B cell (primary cell): ENCODE measurements at regions not wholly inside any gene's neighbourhood (a gene's known extent, or its start where the extent isn't known, plus 50 kb on each side); places are given as distances from the start of the nearest gene placed in this dataset.

Experiments
- ATAC-seq: fragments of 200-7000 bp; cut with Tn5 transposase; one replicate; pipeline ENCODE4 v1.10.0; 2021; ENCODE audit warnings: low read depth, mild to moderate bottlenecking, moderate number of reproducible peaks, moderate library complexity
- CTCF ChIA-PET: fragments of 350-600 bp; sonication (Branson Sonifier 250); formaldehyde crosslinking; loops from one replicate; lab custom pipeline; 2021; ENCODE audit warnings: antibody characterized with exemption, inconsistent platforms; lab: Charles Lee
- POLR2A ChIA-PET: fragments of 350-600 bp; sonication (Branson Sonifier 250); formaldehyde crosslinking; loops from one replicate; lab custom pipeline; 2021; ENCODE audit warnings: antibody characterized with exemption; lab: Charles Lee
- DNase-seq: peaks from one replicate; pipeline ENCODE4 v3.0.0; 2013
- H2AFZ ChIP-seq: 2 replicates; pipeline ENCODE4 v1.6.1; 2012; ENCODE audit warnings: mild to moderate bottlenecking, low read depth, low read length; ENCODE audit not compliant: insufficient read depth, poor library complexity, severe bottlenecking
- H3K27ac ChIP-seq, 2 donors: 1 replicate in 1 of 2; 2 replicates in 1 of 2; pipeline ENCODE4 v1.5.1; 2012 to 2013; ENCODE audit warnings: low read length in 2 of 2, mild to moderate bottlenecking in 2 of 2, moderate library complexity in 1 of 2
- H3K27me3 ChIP-seq, 4 experiments: fragments of 200-600 bp in 1 of 4; sonication (generic) in 1 of 4; replicated peaks in 1 of 4; 1 replicate in 2 of 4; 2 replicates in 2 of 4; pipeline versions ENCODE4 v1.6.1 to v1.7.0; 2013 to 2016; ENCODE audit warnings: low read length in 3 of 4, mild to moderate bottlenecking in 2 of 4, mixed read lengths in 1 of 4, moderate library complexity in 1 of 4; ENCODE audit not compliant: insufficient read depth in 4 of 4, control insufficient read depth in 3 of 4; ENCODE audit errors: control extremely low read depth in 1 of 4
- H3K36me3 ChIP-seq, 2 experiments: replicated peaks in 1 of 2; 1 replicate in 1 of 2; 2 replicates in 1 of 2; pipeline versions ENCODE4 v1.6.1 to v1.7.1; 2013; ENCODE audit warnings: low read length in 1 of 2; ENCODE audit not compliant: insufficient read depth in 2 of 2, control insufficient read depth in 1 of 2; ENCODE audit errors: control extremely low read depth in 1 of 2, extremely low read depth in 1 of 2
- H3K4me1 ChIP-seq, 2 donors: fragments of 200-600 bp in 1 of 2; sonication (generic) in 1 of 2; 1 replicate in 1 of 2; 2 replicates in 1 of 2; pipeline versions ENCODE4 v1.5.1 to v1.6.1; 2013 to 2017; ENCODE audit warnings: low read length in 2 of 2; ENCODE audit not compliant: control insufficient read depth in 2 of 2, insufficient read depth in 2 of 2
- H3K4me2 ChIP-seq: replicated peaks from 2 replicates; pipeline ENCODE3; 2012; ENCODE audit warnings: mild to moderate bottlenecking, low read depth, low read length; ENCODE audit not compliant: poor library complexity, severe bottlenecking
- H3K4me3 ChIP-seq, 5 experiments: fragments of 200-600 bp in 1 of 5; sonication (generic) in 1 of 5; 1 replicate in 3 of 5; 2 replicates in 2 of 5; pipeline versions ENCODE4 v1.5.1 to v1.7.0; 2011 to 2016; ENCODE audit warnings: low read length in 4 of 5, mild to moderate bottlenecking in 4 of 5, low read depth in 2 of 5, control low read depth in 1 of 5, moderate library complexity in 1 of 5; ENCODE audit not compliant: insufficient read depth in 1 of 5; ENCODE audit errors: control extremely low read depth in 1 of 5, extremely low read depth in 1 of 5
- H3K79me2 ChIP-seq: fragments of 200-600 bp; sonication (generic); one replicate; pipeline ENCODE4 v1.6.0; 2016; ENCODE audit warnings: low read length; ENCODE audit not compliant: control insufficient read depth, insufficient read depth
- H3K9ac ChIP-seq: fragments of 200-600 bp; sonication (generic); 2 replicates; pipeline ENCODE4 v1.6.1; 2017; ENCODE audit warnings: mild to moderate bottlenecking, low read length, moderate library complexity
- H3K9me3 ChIP-seq, 3 donors: one replicate each; pipeline versions ENCODE4 v1.6.1 to v1.7.1; 2013; ENCODE audit warnings: low read length in 2 of 3; ENCODE audit not compliant: control insufficient read depth in 2 of 3, insufficient read depth in 1 of 3; ENCODE audit errors: control extremely low read depth in 1 of 3
- H4K20me1 ChIP-seq: 2 replicates; pipeline ENCODE4 v1.6.0; 2012; ENCODE audit warnings: mild to moderate bottlenecking, low read length; ENCODE audit not compliant: insufficient read depth, control insufficient read depth, poor library complexity, severe bottlenecking
- H3K27ac Mint-ChIP-seq: one replicate; pipeline ENCODE4 v1.8.0; 2021; ENCODE audit warnings: mixed read lengths
- H3K27me3 Mint-ChIP-seq: one replicate; pipeline ENCODE4 v1.8.0; 2021; ENCODE audit warnings: mixed read lengths
- H3K4me1 Mint-ChIP-seq: one replicate; pipeline ENCODE4 v1.8.0; 2021; ENCODE audit warnings: mixed read lengths
- H3K4me3 Mint-ChIP-seq: one replicate; pipeline ENCODE4 v1.8.0; 2021; ENCODE audit warnings: mixed read lengths
- H3K9me3 Mint-ChIP-seq: one replicate; pipeline ENCODE4 v1.8.0; 2022; ENCODE audit warnings: mixed read lengths; ENCODE audit not compliant: insufficient read depth
- CTCF ChIP-seq: fragments of 200-600 bp; IDR thresholded peaks from one replicate; pipeline ENCODE4 v1.8.0; 2022; ENCODE audit warnings: antibody characterized with exemption, mild to moderate bottlenecking
- EZH2 ChIP-seq: IDR thresholded peaks from 2 replicates; pipeline ENCODE4 v1.6.1; 2012; ENCODE audit warnings: borderline replicate concordance, low read depth, mild to moderate bottlenecking, moderate library complexity, low read length; ENCODE audit not compliant: insufficient read depth, poor library complexity, severe bottlenecking
- WGBS: methylation state at CpG from one replicate; pipeline ENCODE4 v1.1.5; 2013; ENCODE audit warnings: missing lambda C conversion rate; ENCODE audit not compliant: insufficient coverage; 5-methylcytosine and 5-hydroxymethylcytosine counted together
- intact Hi-C: fragments of 100-400 bp; cut with micrococcal nuclease; formaldehyde crosslinking; loops from one replicate; pipeline ENCODE4 v1.10.0; 2022

- Histone ChIP-seq H3K27ac (no peak overlapping the region), H3K4me1 (no peaks in the 10 kb centered on the region), H3K4me2 (no peak overlapping the region), H3K9ac (no peak overlapping the region), H3K27me3 (no peaks in the 10 kb centered on the region), H4K20me1 (no peaks in the 10 kb centered on the region), H3K36me3 (no peaks in the 10 kb centered on the region), H3K79me2 (no peaks in the 10 kb centered on the region), H3K4me3 (no peak overlapping the region), H2AFZ (no peak overlapping the region), H3K9me3 (no peaks in the 10 kb centered on the region)
- no peak for ATAC-seq
- no peaks in the 10 kb centered on the region for H3K9me3 Mint-ChIP-seq
- no peaks in the 10 kb centered on the region for H3K4me1 Mint-ChIP-seq
- intact Hi-C loops: no loop called here
- no peak overlapping the region for H3K4me3 Mint-ChIP-seq
- H3K27me3 Mint-ChIP-seq: no peaks in the 10 kb centered on the region
- no peak for TF ChIP-seq CTCF
- WGBS: 72% methylated on average over 2 of the region's 2 CpGs
- ChIA-PET POLR2A (no interaction called here), CTCF (no interaction called here)
- H3K27ac Mint-ChIP-seq: no peak overlapping the region
- no peak for DNase-seq
Measured at GRCh38 chr18:64749884-64750283, 601.0 kb upstream of the LINC00305 start.

- no peaks in the 10 kb centered on the region for H3K36me3 ChIP-seq
- POLR2A ChIA-PET: no interaction called here
- CTCF ChIA-PET: interaction anchor here (0.7 kb wide), 1 partner anchor 69 kb away, joined by 5 read pairs; no protein-coding TSS in a partner anchor
- ATAC-seq (no peak), DNase-seq (no peak)
- TF ChIP-seq EZH2 (no peak), CTCF (no peak)
- H4K20me1 ChIP-seq: no peaks in the 10 kb centered on the region
- intact Hi-C loops: no loop called here
- H3K9ac ChIP-seq: no peak overlapping the region
- H3K4me1 ChIP-seq: no peaks in the 10 kb centered on the region
- no peaks in the 10 kb centered on the region for H3K9me3 ChIP-seq
- no peaks in the 10 kb centered on the region for H3K27me3 Mint-ChIP-seq
- no peak overlapping the region for H3K27ac Mint-ChIP-seq
- H3K9me3 Mint-ChIP-seq: no peaks in the 10 kb centered on the region
- no peaks in the 10 kb centered on the region for H3K4me1 Mint-ChIP-seq
- no peak overlapping the region for H3K4me3 ChIP-seq
- H3K79me2 ChIP-seq: no peaks in the 10 kb centered on the region
- H3K27me3 ChIP-seq: no peaks in the 10 kb centered on the region
- H3K4me2 ChIP-seq: no peak overlapping the region
- H2AFZ ChIP-seq: no peak overlapping the region
- no peak overlapping the region for H3K4me3 Mint-ChIP-seq
- no peak overlapping the region for H3K27ac ChIP-seq
Measured at GRCh38 chr18:64747803-64748202, 598.9 kb upstream of the LINC00305 start.
